ENCODE measurements at regions not wholly inside any gene's neighbourhood (a gene's known extent, or its start where the extent isn't known, plus 50 kb on each side); places are given as distances from the start of the nearest gene placed in this dataset.

GRCh38 chr12:66962290-66962689 lies 283.4 kb upstream of the GRIP1 start:
- ATAC-seq (no peak), DNase-seq (no peak)

GRCh38 chr12:66963901-66964300 lies 285.0 kb upstream of the GRIP1 start:
- ATAC-seq = no peak

GRCh38 chr12:66964629-66965028 lies 285.8 kb upstream of the GRIP1 start:
- DNase-seq (peak; percentile 41), ATAC-seq (peak; percentile 95)

More at GRCh38 chr12:66963901-66964300, 285.0 kb upstream of the GRIP1 start:
- DNase-seq = no peak

GRCh38 chr12:66965621-66966020 lies 286.7 kb upstream of the GRIP1 start:
- DNase-seq (no peak), ATAC-seq (peak; percentile 67)

- no peak for ATAC-seq
- no peak for DNase-seq
These were observed 292.9 kb upstream of the GRIP1 start for GRCh38 chr12:66971816-66972215.

GRCh38 chr12:66976526-66976925 lies 292.6 kb upstream of the CAND1 start:
- no peak for DNase-seq
- ATAC-seq = no peak

GRCh38 chr12:66978802-66979201 lies 290.4 kb upstream of the CAND1 start:
- ATAC-seq (no peak), DNase-seq (no peak)

- DNase-seq (no peak), ATAC-seq (no peak)
These were observed 289.9 kb upstream of the CAND1 start for GRCh38 chr12:66979251-66979650.

GRCh38 chr12:66984077-66984476 lies 285.1 kb upstream of the CAND1 start:
- no peak for ATAC-seq
- no peak for DNase-seq

GRCh38 chr12:66984962-66985361 lies 284.2 kb upstream of the CAND1 start:
- DNase-seq = no peak
- ATAC-seq = no peak

- no peak for ATAC-seq
- DNase-seq = no peak
These were observed 270.0 kb upstream of the CAND1 start for GRCh38 chr12:66999141-66999540.

GRCh38 chr12:67001251-67001650 lies 267.9 kb upstream of the CAND1 start:
- DNase-seq = no peak
- ATAC-seq = no peak

- ATAC-seq = no peak
These were observed 266.4 kb upstream of the CAND1 start for GRCh38 chr12:67002720-67003119.

GRCh38 chr12:67006610-67007009 lies 262.5 kb upstream of the CAND1 start:
- no peak for ATAC-seq
- DNase-seq = no peak

More at GRCh38 chr12:67002720-67003119, 266.4 kb upstream of the CAND1 start:
- no peak for DNase-seq

GRCh38 chr12:67014642-67015041 lies 254.5 kb upstream of the CAND1 start:
- ATAC-seq (no peak), DNase-seq (no peak)

- DNase-seq = no peak
- ATAC-seq = no peak
These were observed 251.1 kb upstream of the CAND1 start for GRCh38 chr12:67018105-67018504.

GRCh38 chr12:67019070-67019469 lies 250.1 kb upstream of the CAND1 start:
- no peak for DNase-seq
- no peak for ATAC-seq

GRCh38 chr12:67025543-67026114 lies 243.5 kb upstream of the CAND1 start:
- no peak for ATAC-seq

GRCh38 chr12:67026487-67027246 lies 242.5 kb upstream of the CAND1 start:
- no peak for ATAC-seq
- no peak for DNase-seq

More at GRCh38 chr12:67025543-67026114, 243.5 kb upstream of the CAND1 start:
- DNase-seq = peak; percentile 71

GRCh38 chr12:67028529-67028928 lies 240.6 kb upstream of the CAND1 start:
- DNase-seq (no peak), ATAC-seq (no peak)

GRCh38 chr12:67034110-67034879 lies 234.9 kb upstream of the CAND1 start:
- ATAC-seq (no peak), DNase-seq (no peak)

GRCh38 chr12:67035121-67035520 lies 234.0 kb upstream of the CAND1 start:
- DNase-seq (no peak), ATAC-seq (no peak)

GRCh38 chr12:67038486-67038885 lies 230.7 kb upstream of the CAND1 start:
- DNase-seq (no peak), ATAC-seq (no peak)
